GM23338 (cell line): ENCODE measurements at regions not wholly inside any gene's neighbourhood (a gene's known extent, or its start where the extent isn't known, plus 50 kb on each side); places are given as distances from the start of the nearest gene placed in this dataset.

Experiments used
- ATAC-seq: fragments of 200-7000 bp; cut with Tn5 transposase; 3 replicates; pipeline ENCODE4 v1.9.1; 2020
- DNase-seq: peaks from one replicate; pipeline ENCODE4 v3.0.0-alpha.2; 2015; ENCODE audit warnings: low spot score
- H2AFZ ChIP-seq: fragments of 200-600 bp; sonication (generic); 2 replicates; pipeline ENCODE4 v1.8.0; 2016; ENCODE audit warnings: antibody characterized with exemption, mild to moderate bottlenecking, moderate library complexity
- H3F3A ChIP-seq: fragments of 200-600 bp; sonication (generic); replicated peaks from 2 replicates; pipeline ENCODE4 v1.8.0; 2017; ENCODE audit warnings: antibody characterized with exemption, mixed run types, low read depth
- H3K27ac ChIP-seq: fragments of 200-600 bp; sonication (generic); 2 replicates; pipeline ENCODE4 v1.6.1; 2016; ENCODE audit warnings: low read depth
- H3K27me3 ChIP-seq: fragments of 200-600 bp; sonication (generic); 2 replicates; pipeline ENCODE4 v1.8.0; 2016; ENCODE audit warnings: mild to moderate bottlenecking, mixed run types, moderate library complexity; ENCODE audit not compliant: insufficient read depth
- H3K36me3 ChIP-seq: fragments of 200-600 bp; sonication (generic); 2 replicates; pipeline ENCODE4 v1.8.0; 2016; ENCODE audit warnings: mild to moderate bottlenecking; ENCODE audit not compliant: insufficient read depth
- H3K4me1 ChIP-seq: fragments of 200-600 bp; sonication (generic); 2 replicates; pipeline ENCODE4 v1.8.0; 2016; ENCODE audit warnings: mild to moderate bottlenecking, moderate library complexity; ENCODE audit not compliant: insufficient read depth
- H3K4me2 ChIP-seq: fragments of 200-600 bp; sonication (generic); 2 replicates; pipeline ENCODE4 v1.7.1; 2017; ENCODE audit warnings: mixed run types
- H3K4me3 ChIP-seq: fragments of 200-600 bp; sonication (generic); 2 replicates; pipeline ENCODE4 v1.6.1; 2016; ENCODE audit warnings: mixed run types
- H3K79me2 ChIP-seq: fragments of 200-600 bp; sonication (generic); replicated peaks from 2 replicates; pipeline ENCODE4 v1.8.0; 2017; ENCODE audit warnings: mild to moderate bottlenecking; ENCODE audit not compliant: insufficient read depth
- H3K9me2 ChIP-seq: fragments of 200-600 bp; sonication (generic); 2 replicates; pipeline ENCODE4 v1.8.0; 2017; ENCODE audit not compliant: insufficient read depth
- H4K20me1 ChIP-seq: fragments of 200-600 bp; sonication (generic); replicated peaks from 2 replicates; pipeline ENCODE4 v1.8.0; 2017; ENCODE audit warnings: mild to moderate bottlenecking; ENCODE audit not compliant: insufficient read depth
- H3K27ac Mint-ChIP-seq: 2 replicates; pipeline ENCODE4 v1.8.0; 2020; ENCODE audit warnings: inconsistent platforms, mild to moderate bottlenecking, moderate library complexity, mixed read lengths
- H3K27me3 Mint-ChIP-seq: 3 replicates; pipeline ENCODE4 v1.8.0; 2022; ENCODE audit warnings: low read depth, mild to moderate bottlenecking, moderate library complexity, mixed read lengths, inconsistent platforms; ENCODE audit not compliant: insufficient read depth, poor library complexity
- H3K36me3 Mint-ChIP-seq: 3 replicates; pipeline ENCODE4 v1.8.0; 2021; ENCODE audit warnings: low read depth, mild to moderate bottlenecking, inconsistent platforms, moderate library complexity, mixed read lengths
- H3K4me1 Mint-ChIP-seq: 3 replicates; pipeline ENCODE4 v1.8.0; 2020; ENCODE audit warnings: mild to moderate bottlenecking, inconsistent platforms, mixed read lengths
- H3K4me3 Mint-ChIP-seq: 3 replicates; pipeline ENCODE4 v1.8.0; 2021; ENCODE audit warnings: moderate library complexity, mild to moderate bottlenecking, inconsistent platforms, mixed read lengths
- H3K9me3 Mint-ChIP-seq: 3 replicates; pipeline ENCODE4 v1.8.0; 2020; ENCODE audit warnings: moderate library complexity, mild to moderate bottlenecking, inconsistent platforms, mixed read lengths
- CREB1 ChIP-seq: fragments of 250-450 bp; sonication (Bioruptor Pico); IDR thresholded peaks from 2 replicates; pipeline ENCODE4 v1.5.0; 2020; ENCODE audit warnings: low read depth, mild to moderate bottlenecking, moderate library complexity
- EZH2 ChIP-seq: fragments of 200-600 bp; sonication (generic); IDR thresholded peaks from one replicate; pipeline ENCODE4 v1.8.0; 2017; ENCODE audit warnings: antibody characterized with exemption, mild to moderate bottlenecking, low read depth; ENCODE audit not compliant: unreplicated experiment
- EZH2phosphoT487 ChIP-seq: fragments of 200-600 bp; sonication (generic); IDR thresholded peaks from one replicate; pipeline ENCODE4 v1.8.1; 2018; ENCODE audit warnings: antibody characterized with exemption; ENCODE audit not compliant: unreplicated experiment
- JUNB ChIP-seq: IDR thresholded peaks from one replicate; pipeline ENCODE4 v1.6.1; 2016; ENCODE audit warnings: antibody characterized with exemption; ENCODE audit not compliant: unreplicated experiment
- NANOG ChIP-seq: IDR thresholded peaks from 2 replicates; pipeline ENCODE4 v1.6.1; 2016; ENCODE audit warnings: antibody characterized with exemption, borderline replicate concordance
- POLR2AphosphoS5 ChIP-seq: IDR thresholded peaks from 2 replicates; pipeline ENCODE4 v1.6.1; 2016; ENCODE audit warnings: antibody characterized with exemption, low read depth
- STAT1 ChIP-seq: IDR thresholded peaks from one replicate; pipeline ENCODE4 v1.6.1; 2016; ENCODE audit warnings: antibody characterized with exemption; ENCODE audit not compliant: unreplicated experiment
- ZNF114 ChIP-seq: fragments of 250-450 bp; sonication (Bioruptor Pico); IDR thresholded peaks from 2 replicates; pipeline ENCODE4 v1.5.0; 2020; ENCODE audit warnings: mild to moderate bottlenecking, moderate library complexity
- ZNF331 ChIP-seq: fragments of 250-450 bp; sonication (Bioruptor Pico); IDR thresholded peaks from 2 replicates; pipeline ENCODE4 v1.5.0; 2020; ENCODE audit warnings: low read depth, mild to moderate bottlenecking, moderate library complexity
- TF ChIP-seq, protein P1 (sequence below): IDR thresholded peaks from 2 replicates; pipeline ENCODE4 v1.6.1; 2016; ENCODE audit warnings: antibody characterized with exemption
- TF ChIP-seq, protein P2 (sequence below): fragments of 250-450 bp; sonication (Bioruptor Pico); IDR thresholded peaks from 2 replicates; pipeline ENCODE4 v1.5.0; 2020; ENCODE audit warnings: mild to moderate bottlenecking, moderate library complexity
- TF ChIP-seq, protein P3 (sequence below): IDR thresholded peaks from one replicate; pipeline ENCODE4 v1.6.1; 2018; ENCODE audit warnings: antibody characterized with exemption; ENCODE audit not compliant: unreplicated experiment
- TF ChIP-seq, protein P4 (sequence below), 2 experiments: fragments of 200-600 bp in 1 of 2; sonication (generic) in 1 of 2; conservative IDR thresholded peaks; 2 replicates each; pipeline versions ENCODE4 v1.5.1 to v1.6.1; 2016 to 2017; ENCODE audit warnings: antibody characterized with exemption in 2 of 2, low read depth in 2 of 2, mild to moderate bottlenecking in 2 of 2, moderate library complexity in 1 of 2

DNA sequence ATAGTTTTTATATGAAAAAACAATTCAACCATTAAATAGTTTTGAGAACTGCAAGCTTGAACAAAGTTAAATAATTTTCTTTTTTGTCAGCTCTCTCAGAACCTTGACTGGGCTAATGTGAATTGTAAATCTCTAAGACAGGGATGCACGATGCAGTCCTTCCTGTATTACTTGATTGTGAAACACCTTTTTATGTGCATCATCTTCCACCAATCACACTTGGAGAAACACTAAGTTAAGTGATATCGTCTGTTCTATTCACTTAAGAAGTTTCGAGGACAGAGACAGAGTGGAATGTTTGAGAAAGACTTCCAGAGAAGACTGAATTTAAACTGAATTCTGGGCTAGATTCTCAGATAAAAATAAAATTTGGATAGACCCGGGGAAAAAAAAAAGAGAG is 238.2 kb downstream of the MREG start:
- Mint-ChIP-seq H3K36me3 (no peaks in the 10 kb centered on the region), H3K4me1 (peaks cover 20% of the 10 kb centered on the region; the same call in 2 of the 3 replicates), H3K27ac (no peak overlapping the region), H3K9me3 (no peaks in the 10 kb centered on the region), H3K27me3 (no peaks in the 10 kb centered on the region), H3K4me3 (no peak overlapping the region)
- Histone ChIP-seq H3K36me3 (no peaks in the 10 kb centered on the region), H3K27ac (no peak overlapping the region), H3K4me2 (no peak overlapping the region), H3K4me3 (no peak overlapping the region), H4K20me1 (no peaks in the 10 kb centered on the region), H3F3A (no peaks in the 10 kb centered on the region), H3K79me2 (no peaks in the 10 kb centered on the region), H3K27me3 (no peaks in the 10 kb centered on the region), H3K9me2 (peaks cover 8% of the 10 kb centered on the region; the same call in 1 of the 2 replicates), H3K4me1 (peaks cover 11% of the 10 kb centered on the region), H2AFZ (no peak overlapping the region)
- ATAC-seq: no peak
- TF ChIP-seq NANOG (no peak), STAT1 (no peak), ZNF114 (CRISPR knock-in tag) (no peak), CREB1 (CRISPR knock-in tag) (no peak), EZH2 (no peak), EZH2phosphoT487 (no peak), JUNB (no peak), POLR2AphosphoS5 (no peak), ZNF331 (CRISPR knock-in tag) (no peak)
- TF ChIP-seq, protein P1, sequence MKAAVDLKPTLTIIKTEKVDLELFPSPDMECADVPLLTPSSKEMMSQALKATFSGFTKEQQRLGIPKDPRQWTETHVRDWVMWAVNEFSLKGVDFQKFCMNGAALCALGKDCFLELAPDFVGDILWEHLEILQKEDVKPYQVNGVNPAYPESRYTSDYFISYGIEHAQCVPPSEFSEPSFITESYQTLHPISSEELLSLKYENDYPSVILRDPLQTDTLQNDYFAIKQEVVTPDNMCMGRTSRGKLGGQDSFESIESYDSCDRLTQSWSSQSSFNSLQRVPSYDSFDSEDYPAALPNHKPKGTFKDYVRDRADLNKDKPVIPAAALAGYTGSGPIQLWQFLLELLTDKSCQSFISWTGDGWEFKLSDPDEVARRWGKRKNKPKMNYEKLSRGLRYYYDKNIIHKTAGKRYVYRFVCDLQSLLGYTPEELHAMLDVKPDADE: no peak
- TF ChIP-seq, protein P2, sequence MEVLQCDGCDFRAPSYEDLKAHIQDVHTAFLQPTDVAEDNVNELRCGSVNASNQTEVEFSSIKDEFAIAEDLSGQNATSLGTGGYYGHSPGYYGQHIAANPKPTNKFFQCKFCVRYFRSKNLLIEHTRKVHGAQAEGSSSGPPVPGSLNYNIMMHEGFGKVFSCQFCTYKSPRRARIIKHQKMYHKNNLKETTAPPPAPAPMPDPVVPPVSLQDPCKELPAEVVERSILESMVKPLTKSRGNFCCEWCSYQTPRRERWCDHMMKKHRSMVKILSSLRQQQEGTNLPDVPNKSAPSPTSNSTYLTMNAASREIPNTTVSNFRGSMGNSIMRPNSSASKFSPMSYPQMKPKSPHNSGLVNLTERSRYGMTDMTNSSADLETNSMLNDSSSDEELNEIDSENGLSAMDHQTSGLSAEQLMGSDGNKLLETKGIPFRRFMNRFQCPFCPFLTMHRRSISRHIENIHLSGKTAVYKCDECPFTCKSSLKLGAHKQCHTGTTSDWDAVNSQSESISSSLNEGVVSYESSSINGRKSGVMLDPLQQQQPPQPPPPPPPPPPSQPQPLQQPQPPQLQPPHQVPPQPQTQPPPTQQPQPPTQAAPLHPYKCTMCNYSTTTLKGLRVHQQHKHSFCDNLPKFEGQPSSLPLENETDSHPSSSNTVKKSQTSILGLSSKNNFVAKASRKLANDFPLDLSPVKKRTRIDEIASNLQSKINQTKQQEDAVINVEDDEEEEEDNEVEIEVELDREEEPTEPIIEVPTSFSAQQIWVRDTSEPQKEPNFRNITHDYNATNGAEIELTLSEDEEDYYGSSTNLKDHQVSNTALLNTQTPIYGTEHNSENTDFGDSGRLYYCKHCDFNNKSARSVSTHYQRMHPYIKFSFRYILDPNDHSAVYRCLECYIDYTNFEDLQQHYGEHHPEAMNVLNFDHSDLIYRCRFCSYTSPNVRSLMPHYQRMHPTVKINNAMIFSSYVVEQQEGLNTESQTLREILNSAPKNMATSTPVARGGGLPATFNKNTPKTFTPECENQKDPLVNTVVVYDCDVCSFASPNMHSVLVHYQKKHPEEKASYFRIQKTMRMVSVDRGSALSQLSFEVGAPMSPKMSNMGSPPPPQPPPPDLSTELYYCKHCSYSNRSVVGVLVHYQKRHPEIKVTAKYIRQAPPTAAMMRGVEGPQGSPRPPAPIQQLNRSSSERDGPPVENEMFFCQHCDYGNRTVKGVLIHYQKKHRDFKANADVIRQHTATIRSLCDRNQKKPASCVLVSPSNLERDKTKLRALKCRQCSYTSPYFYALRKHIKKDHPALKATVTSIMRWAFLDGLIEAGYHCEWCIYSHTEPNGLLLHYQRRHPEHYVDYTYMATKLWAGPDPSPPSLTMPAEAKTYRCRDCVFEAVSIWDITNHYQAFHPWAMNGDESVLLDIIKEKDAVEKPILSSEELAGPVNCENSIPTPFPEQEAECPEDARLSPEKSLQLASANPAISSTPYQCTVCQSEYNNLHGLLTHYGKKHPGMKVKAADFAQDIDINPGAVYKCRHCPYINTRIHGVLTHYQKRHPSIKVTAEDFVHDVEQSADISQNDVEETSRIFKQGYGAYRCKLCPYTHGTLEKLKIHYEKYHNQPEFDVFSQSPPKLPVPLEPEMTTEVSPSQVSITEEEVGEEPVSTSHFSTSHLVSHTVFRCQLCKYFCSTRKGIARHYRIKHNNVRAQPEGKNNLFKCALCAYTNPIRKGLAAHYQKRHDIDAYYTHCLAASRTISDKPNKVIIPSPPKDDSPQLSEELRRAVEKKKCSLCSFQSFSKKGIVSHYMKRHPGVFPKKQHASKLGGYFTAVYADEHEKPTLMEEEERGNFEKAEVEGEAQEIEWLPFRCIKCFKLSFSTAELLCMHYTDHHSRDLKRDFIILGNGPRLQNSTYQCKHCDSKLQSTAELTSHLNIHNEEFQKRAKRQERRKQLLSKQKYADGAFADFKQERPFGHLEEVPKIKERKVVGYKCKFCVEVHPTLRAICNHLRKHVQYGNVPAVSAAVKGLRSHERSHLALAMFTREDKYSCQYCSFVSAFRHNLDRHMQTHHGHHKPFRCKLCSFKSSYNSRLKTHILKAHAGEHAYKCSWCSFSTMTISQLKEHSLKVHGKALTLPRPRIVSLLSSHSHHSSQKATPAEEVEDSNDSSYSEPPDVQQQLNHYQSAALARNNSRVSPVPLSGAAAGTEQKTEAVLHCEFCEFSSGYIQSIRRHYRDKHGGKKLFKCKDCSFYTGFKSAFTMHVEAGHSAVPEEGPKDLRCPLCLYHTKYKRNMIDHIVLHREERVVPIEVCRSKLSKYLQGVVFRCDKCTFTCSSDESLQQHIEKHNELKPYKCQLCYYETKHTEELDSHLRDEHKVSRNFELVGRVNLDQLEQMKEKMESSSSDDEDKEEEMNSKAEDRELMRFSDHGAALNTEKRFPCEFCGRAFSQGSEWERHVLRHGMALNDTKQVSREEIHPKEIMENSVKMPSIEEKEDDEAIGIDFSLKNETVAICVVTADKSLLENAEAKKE (CRISPR knock-in tag): no peak
- TF ChIP-seq, protein P3, sequence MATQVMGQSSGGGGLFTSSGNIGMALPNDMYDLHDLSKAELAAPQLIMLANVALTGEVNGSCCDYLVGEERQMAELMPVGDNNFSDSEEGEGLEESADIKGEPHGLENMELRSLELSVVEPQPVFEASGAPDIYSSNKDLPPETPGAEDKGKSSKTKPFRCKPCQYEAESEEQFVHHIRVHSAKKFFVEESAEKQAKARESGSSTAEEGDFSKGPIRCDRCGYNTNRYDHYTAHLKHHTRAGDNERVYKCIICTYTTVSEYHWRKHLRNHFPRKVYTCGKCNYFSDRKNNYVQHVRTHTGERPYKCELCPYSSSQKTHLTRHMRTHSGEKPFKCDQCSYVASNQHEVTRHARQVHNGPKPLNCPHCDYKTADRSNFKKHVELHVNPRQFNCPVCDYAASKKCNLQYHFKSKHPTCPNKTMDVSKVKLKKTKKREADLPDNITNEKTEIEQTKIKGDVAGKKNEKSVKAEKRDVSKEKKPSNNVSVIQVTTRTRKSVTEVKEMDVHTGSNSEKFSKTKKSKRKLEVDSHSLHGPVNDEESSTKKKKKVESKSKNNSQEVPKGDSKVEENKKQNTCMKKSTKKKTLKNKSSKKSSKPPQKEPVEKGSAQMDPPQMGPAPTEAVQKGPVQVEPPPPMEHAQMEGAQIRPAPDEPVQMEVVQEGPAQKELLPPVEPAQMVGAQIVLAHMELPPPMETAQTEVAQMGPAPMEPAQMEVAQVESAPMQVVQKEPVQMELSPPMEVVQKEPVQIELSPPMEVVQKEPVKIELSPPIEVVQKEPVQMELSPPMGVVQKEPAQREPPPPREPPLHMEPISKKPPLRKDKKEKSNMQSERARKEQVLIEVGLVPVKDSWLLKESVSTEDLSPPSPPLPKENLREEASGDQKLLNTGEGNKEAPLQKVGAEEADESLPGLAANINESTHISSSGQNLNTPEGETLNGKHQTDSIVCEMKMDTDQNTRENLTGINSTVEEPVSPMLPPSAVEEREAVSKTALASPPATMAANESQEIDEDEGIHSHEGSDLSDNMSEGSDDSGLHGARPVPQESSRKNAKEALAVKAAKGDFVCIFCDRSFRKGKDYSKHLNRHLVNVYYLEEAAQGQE: no peak
- TF ChIP-seq, protein P4, sequence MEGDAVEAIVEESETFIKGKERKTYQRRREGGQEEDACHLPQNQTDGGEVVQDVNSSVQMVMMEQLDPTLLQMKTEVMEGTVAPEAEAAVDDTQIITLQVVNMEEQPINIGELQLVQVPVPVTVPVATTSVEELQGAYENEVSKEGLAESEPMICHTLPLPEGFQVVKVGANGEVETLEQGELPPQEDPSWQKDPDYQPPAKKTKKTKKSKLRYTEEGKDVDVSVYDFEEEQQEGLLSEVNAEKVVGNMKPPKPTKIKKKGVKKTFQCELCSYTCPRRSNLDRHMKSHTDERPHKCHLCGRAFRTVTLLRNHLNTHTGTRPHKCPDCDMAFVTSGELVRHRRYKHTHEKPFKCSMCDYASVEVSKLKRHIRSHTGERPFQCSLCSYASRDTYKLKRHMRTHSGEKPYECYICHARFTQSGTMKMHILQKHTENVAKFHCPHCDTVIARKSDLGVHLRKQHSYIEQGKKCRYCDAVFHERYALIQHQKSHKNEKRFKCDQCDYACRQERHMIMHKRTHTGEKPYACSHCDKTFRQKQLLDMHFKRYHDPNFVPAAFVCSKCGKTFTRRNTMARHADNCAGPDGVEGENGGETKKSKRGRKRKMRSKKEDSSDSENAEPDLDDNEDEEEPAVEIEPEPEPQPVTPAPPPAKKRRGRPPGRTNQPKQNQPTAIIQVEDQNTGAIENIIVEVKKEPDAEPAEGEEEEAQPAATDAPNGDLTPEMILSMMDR (conservative IDR thresholded peaks at IDR 0.05; ENCODE audit: low read depth in 2 of 2): no peak
- DNase-seq: no peak
